Right atrium auricular region (tissue), 2 donors: ENCODE measurements at regions not wholly inside any gene's neighbourhood (a gene's known extent, or its start where the extent isn't known, plus 50 kb on each side); places are given as distances from the start of the nearest gene placed in this dataset.
"Not testable (repeated sequence)": the region's sequence is repeated elsewhere in the genome, so short reads cannot be mapped to it uniquely, and the experiment has no call there.

ENCODE experiments used
- DNase-seq: peaks from one replicate; pipeline ENCODE4 v3.0.0-alpha.2; 2019; ENCODE audit warnings: low spot score
- H3K27ac ChIP-seq, 2 donors: fragments of 200-600 bp; sonication (generic); 1 replicate in 1 of 2; 2 replicates in 1 of 2; pipeline ENCODE4 v1.5.1; 2016 to 2019
- H3K27me3 ChIP-seq, 2 donors: fragments of 200-600 bp; sonication (generic); one replicate each; pipeline versions ENCODE4 v1.5.1 to v1.6.0; 2017 to 2019
- H3K36me3 ChIP-seq: fragments of 200-600 bp; sonication (generic); one replicate; pipeline ENCODE4 v1.5.1; 2016
- H3K4me1 ChIP-seq, 2 donors: fragments of 200-600 bp; sonication (generic); one replicate each; pipeline versions ENCODE4 v1.5.1 to v1.6.0; 2017 to 2019
- H3K4me3 ChIP-seq, 2 donors: fragments of 200-600 bp; sonication (generic); 1 replicate in 1 of 2; 2 replicates in 1 of 2; pipeline ENCODE4 v1.5.1; 2017 to 2019; ENCODE audit warnings: mild to moderate bottlenecking in 1 of 2, moderate library complexity in 1 of 2
- H3K9me3 ChIP-seq, 2 donors: fragments of 200-600 bp; sonication (generic); one replicate each; pipeline ENCODE4 v1.5.1; 2019
- TF ChIP-seq, protein P1 (sequence below), 2 donors: fragments of 200-600 bp; sonication (generic); IDR thresholded peaks; one replicate each; pipeline ENCODE4 v1.5.1; 2019; ENCODE audit warnings: antibody characterized with exemption in 2 of 2

DNA sequence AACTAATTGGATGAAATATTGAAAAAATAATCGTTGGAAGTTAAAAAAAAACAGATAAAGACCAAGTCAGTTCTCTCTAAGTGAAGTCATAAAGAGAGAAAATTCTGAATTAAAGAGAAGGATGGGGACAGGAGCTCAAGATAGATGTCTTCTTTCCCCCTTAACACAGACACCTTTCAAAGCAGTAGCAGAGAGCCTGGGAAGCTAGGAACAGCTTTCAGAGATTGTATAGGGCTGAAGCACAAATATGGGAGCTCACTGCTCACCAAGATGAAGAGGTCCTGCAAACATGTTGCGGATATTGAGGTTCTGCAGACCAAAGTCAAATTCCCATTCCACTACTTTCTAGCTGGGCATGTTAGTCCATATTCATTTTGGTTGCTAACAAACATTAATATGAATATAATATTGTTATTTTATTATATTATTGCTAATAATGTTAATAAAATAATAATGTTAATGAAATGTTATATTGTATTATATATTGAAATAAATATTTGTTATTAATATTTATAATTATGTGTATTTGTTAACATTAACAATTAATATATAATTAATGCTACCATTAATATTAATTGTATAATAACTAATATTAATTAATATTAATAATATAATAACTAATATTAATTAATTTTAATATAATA, 319.1 kb downstream of the OXSM start:
- DNase-seq, result no peak
- Histone ChIP-seq H3K36me3 (no peaks in the 10 kb centered on the region), H3K27ac (no peak overlapping the region), H3K4me3 (no peak overlapping the region), H3K4me1 (peaks cover 0 to 22% of the 10 kb centered on the region in 2 donors), H3K9me3 (no peaks in the 10 kb centered on the region), H3K27me3 (no peaks in the 10 kb centered on the region)
- TF ChIP-seq, protein P1, sequence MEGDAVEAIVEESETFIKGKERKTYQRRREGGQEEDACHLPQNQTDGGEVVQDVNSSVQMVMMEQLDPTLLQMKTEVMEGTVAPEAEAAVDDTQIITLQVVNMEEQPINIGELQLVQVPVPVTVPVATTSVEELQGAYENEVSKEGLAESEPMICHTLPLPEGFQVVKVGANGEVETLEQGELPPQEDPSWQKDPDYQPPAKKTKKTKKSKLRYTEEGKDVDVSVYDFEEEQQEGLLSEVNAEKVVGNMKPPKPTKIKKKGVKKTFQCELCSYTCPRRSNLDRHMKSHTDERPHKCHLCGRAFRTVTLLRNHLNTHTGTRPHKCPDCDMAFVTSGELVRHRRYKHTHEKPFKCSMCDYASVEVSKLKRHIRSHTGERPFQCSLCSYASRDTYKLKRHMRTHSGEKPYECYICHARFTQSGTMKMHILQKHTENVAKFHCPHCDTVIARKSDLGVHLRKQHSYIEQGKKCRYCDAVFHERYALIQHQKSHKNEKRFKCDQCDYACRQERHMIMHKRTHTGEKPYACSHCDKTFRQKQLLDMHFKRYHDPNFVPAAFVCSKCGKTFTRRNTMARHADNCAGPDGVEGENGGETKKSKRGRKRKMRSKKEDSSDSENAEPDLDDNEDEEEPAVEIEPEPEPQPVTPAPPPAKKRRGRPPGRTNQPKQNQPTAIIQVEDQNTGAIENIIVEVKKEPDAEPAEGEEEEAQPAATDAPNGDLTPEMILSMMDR (IDR thresholded peaks at IDR 0.05), result no peak

DNA sequence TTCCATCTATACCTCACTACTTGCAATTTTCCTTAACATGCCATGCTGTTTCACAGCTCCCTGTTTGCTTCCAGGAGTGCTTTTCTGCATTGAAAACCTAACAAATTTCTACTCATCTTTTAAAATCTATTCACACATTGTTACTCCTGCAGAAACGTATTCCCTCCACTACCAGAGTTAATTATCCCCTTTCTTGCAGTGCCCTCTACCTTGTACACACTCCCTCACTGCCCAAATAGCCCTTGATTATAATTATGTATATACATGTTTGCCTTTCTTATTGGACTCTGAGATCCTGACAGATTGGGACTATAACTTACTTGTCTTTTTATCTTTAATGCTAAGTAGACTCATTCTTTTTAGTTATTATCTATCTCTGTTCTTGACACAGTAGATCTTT, 325.0 kb downstream of the OXSM start:
- Histone ChIP-seq H3K9me3 (no peaks in the 10 kb centered on the region), H3K4me1 (no peaks in the 10 kb centered on the region), H3K36me3 (no peaks in the 10 kb centered on the region), H3K27ac (no peak overlapping the region), H3K4me3 (no peak overlapping the region), H3K27me3 (no peaks in the 10 kb centered on the region)
- no peak for DNase-seq
- TF ChIP-seq, protein P1 (IDR thresholded peaks at IDR 0.05), result peak in 1 of 2 donors; percentile 47

DNA sequence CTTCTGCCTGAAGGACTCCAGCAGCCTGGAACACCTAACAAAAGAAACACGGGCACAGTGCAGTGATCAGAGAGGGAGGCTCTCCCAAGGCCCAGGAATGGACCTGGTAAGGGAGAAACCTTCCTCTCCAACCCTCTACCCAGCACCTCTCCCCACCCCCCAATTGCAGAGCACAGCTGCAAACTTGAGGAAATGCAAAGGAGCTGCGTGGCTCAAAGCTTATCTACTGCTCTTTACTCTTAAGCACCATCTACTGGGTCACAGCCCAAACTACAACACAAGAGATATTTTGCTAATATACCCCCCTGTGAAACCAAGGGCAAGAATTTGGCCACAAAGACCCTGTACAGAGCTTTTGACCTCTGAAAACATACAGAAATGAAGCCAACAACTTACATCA, 328.3 kb downstream of the OXSM start:
- H3K36me3 ChIP-seq, result no peaks in the 10 kb centered on the region
- TF ChIP-seq, protein P1 (IDR thresholded peaks at IDR 0.05), result peak in 1 of 2 donors; percentile 45
- H3K9me3 ChIP-seq, result peaks cover 0 to 2% of the 10 kb centered on the region in 2 donors
- no peaks in the 10 kb centered on the region for H3K4me1 ChIP-seq
- no peaks in the 10 kb centered on the region for H3K27me3 ChIP-seq
- H3K27ac ChIP-seq, result no peak overlapping the region
- DNase-seq, result no peak
- H3K4me3 ChIP-seq, result no peak overlapping the region

DNA sequence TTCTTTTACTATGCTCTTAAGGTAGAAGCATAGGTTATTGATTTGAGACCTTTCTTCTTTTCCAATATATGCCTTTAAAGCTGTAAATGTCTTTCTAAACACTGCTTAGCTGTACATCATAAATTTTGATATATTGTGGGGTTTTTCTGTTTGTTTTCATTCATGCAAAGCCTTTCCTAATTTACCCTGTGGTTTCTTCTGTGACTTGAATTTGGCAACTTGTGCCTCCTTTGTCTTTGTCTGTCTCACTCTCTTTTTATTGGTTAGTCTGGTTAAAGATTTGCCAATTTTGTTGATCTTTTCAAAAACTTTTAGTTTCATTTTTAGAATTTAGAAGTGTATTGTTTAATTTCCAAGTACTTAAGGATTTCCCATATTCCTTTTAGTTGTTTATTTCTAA, 343.1 kb downstream of the OXSM start:
- Histone ChIP-seq H3K27ac (no peak overlapping the region), H3K27me3 (no peaks in the 10 kb centered on the region), H3K4me3 (no peak overlapping the region), H3K9me3 (no peaks in the 10 kb centered on the region), H3K4me1 (no peaks in the 10 kb centered on the region), H3K36me3 (no peaks in the 10 kb centered on the region)
- TF ChIP-seq, protein P1 (IDR thresholded peaks at IDR 0.05), result no peak
- DNase-seq, result no peak

DNA sequence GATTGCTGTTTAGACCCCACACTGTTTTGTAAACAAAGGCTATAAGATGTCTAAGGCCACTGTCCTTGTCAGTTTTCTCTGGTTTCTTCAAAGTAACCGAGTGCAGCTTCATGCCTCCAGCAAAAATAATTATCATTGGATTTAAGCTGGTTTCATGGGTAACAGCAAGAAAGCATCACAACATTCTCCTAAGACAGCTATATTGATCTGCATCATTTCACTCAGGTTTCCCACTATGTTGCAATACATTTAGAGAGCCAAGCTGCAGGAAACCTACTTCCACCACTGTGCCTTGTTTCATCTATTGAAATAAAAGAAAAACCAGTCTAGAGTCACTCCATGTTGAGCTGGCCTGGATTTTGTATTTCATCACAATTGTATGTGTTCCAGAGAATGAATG, 351.4 kb downstream of the OXSM start:
- Histone ChIP-seq H3K9me3 (peaks cover 0 to 14% of the 10 kb centered on the region in 2 donors), H3K27ac (no peak overlapping the region), H3K27me3 (no peaks in the 10 kb centered on the region), H3K4me1 (no peaks in the 10 kb centered on the region), H3K36me3 (no peaks in the 10 kb centered on the region), H3K4me3 (no peak overlapping the region)
- DNase-seq, result no peak
- TF ChIP-seq, protein P1 (IDR thresholded peaks at IDR 0.05), result no peak

DNA sequence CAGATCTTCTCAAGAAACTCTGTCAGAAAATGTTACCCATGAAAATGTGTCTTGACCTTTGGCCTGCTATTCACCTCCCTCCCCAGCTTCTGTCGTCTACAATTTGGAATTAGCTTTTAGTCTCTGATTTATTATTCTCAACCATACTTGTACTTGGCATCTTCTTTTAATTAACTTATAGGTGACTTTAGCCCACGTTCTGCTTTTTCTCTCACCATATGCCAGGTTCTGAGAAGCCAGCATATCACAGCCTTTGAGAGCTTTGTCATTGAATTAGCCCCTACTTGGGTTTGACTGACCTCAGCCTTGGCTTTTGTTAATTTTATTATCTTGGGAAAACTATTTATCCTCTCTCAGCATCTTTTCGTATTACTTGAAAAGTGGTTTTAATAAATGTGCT, 355.9 kb downstream of the OXSM start:
- DNase-seq, result no peak
- TF ChIP-seq, protein P1 (IDR thresholded peaks at IDR 0.05), result no peak
- Histone ChIP-seq H3K27ac (no peak overlapping the region), H3K9me3 (no peaks in the 10 kb centered on the region), H3K4me1 (no peaks in the 10 kb centered on the region), H3K36me3 (no peaks in the 10 kb centered on the region), H3K27me3 (no peaks in the 10 kb centered on the region), H3K4me3 (no peak overlapping the region)

DNA sequence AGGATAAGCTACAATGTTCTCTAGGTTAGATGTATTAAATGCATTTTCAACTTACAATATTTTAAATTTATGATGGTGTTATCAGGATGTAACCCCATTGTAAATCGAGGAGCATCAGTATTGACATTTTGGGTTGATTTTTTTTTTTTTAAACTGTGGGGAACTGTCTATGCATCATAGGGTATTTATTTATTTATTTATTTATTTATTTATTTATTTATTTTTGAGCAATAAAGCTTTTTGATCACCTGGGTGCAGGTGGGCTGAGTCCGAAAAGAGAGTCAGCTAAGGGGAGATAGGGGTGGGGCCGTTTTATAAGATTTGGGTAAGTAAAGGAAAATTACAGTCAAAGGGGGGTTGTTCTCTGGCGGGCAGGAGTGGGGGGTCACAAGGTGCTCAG, 367.5 kb downstream of the OXSM start:
- not testable (repeated sequence) for H3K27me3 ChIP-seq, H3K4me1 ChIP-seq, H3K36me3 ChIP-seq, H3K27ac ChIP-seq, H3K4me3 ChIP-seq, H3K9me3 ChIP-seq, DNase-seq
